Activated CD4-positive, CD25-positive, alpha-beta regulatory T cell (primary cell): ENCODE measurements at regions not wholly inside any gene's neighbourhood (a gene's known extent, or its start where the extent isn't known, plus 50 kb on each side); places are given as distances from the start of the nearest gene placed in this dataset.
"Not testable (repeated sequence)": the region's sequence is repeated elsewhere in the genome, so short reads cannot be mapped to it uniquely, and the experiment has no call there.

Source experiments
- DNase-seq, 4 experiments: peaks; one replicate each; lab custom pipeline; 2025; lab: John Stamatoyannopoulos, UW

- DNase-seq, result no peak
Measured at GRCh38 chr1:234920136-234920842, 208.3 kb downstream of the TOMM20 start.

DNA sequence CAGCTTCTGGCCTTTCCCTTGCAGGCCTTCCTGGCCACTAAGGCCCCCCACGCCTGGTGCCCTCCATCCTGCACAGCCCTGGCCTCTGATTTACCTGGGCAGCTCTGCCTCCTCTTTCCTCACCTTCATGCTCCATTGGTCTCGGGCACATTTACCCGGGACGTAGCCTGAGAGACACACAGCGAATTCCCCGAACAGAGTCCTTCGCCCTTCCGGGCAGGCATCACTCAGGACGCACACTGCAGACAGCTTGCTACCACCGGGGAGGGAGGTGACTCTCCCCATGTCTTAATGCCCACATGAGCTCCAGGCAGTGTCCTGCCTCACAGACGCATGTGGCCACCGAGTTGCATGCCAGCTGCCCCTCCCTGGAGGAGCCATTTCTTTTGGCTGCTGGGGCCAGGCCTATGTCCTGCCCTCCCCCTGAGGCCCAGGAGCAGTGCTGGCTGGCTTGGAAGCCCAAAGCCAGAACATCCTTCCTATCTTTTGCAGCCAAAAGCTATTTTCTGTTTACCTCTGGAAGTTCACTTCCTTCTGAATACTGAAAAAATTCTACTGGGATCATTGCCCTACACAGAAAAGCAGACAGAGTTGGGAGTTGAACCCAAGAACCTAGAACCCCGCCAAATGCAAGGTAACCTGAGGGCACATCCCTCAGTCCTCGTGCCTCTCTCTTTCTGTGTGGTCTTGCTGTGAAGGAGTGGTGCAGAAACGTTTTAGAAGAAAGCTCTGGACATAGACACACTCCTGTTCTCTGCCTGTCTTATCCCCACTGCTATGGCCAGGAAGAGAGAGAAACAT lies 209.5 kb downstream of the TOMM20 start:
- no peak for DNase-seq

DNA sequence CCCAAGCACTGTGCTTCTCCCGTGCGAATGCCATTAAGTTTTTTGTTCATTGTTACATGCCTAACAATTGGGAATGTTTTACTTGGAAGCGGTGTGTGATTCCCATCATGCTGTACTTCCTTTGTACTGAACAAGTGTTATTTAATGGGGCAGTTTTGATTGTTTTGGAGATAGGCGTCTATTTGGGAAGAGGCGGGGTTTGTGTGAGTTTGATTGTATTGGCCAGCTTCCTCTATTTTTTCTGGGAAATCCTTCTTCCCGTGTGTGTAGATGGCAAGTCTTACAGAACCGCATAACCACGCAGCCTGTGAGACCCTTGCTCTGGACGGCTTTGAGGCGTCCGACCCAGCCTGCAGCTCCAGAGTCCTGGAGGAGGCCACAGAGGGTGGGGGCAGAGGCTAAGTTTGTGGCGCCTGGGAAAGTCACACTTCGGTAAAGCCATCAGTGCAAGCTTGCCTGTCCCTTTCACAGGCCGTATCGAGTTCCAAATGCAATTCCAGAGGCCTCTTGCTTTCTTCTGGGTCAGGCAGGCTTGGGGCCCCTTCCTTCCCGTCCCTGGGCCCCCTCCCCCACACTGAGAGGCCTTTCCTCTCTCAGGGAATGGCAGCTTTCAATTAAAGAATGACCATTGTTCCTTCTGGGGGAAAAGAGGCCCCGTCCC lies 210.3 kb downstream of the TOMM20 start:
- no peak for DNase-seq

DNA sequence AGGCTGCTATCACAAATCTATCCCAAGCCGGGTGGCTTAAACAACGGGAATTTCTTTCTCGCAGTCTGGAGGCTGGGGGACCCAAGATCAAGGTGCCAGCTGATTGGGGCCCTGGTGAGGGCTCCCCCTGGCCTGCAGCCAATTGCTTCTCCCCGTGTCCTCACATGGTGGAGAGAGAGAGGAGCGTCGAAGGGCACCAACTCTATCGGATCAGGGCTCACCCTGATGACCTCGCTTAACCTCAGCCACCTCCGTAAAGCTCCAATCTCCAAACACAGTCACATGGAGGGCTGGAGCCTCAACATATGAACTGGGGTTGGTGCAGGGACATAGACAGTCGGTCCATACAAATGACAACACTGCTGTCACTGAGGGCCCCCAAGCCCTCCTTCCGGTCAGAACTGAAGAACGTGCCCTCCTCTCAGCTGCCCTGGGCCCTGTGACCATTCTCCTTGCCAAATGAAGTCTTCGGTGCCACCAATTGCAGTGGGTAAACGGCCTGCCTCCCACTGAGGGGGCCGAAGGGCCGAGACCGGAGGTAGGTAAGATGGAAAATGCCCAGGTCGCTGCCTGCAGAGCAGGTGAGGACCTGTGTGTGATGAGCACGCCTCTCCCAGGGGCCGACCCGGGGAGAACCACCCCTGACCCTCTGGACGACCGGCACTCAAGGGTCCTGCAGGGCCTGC lies 211.0 kb downstream of the TOMM20 start:
- DNase-seq, result no peak

- no peak for DNase-seq
Measured at GRCh38 chr1:234916840-234917239, 211.8 kb downstream of the TOMM20 start.

DNA sequence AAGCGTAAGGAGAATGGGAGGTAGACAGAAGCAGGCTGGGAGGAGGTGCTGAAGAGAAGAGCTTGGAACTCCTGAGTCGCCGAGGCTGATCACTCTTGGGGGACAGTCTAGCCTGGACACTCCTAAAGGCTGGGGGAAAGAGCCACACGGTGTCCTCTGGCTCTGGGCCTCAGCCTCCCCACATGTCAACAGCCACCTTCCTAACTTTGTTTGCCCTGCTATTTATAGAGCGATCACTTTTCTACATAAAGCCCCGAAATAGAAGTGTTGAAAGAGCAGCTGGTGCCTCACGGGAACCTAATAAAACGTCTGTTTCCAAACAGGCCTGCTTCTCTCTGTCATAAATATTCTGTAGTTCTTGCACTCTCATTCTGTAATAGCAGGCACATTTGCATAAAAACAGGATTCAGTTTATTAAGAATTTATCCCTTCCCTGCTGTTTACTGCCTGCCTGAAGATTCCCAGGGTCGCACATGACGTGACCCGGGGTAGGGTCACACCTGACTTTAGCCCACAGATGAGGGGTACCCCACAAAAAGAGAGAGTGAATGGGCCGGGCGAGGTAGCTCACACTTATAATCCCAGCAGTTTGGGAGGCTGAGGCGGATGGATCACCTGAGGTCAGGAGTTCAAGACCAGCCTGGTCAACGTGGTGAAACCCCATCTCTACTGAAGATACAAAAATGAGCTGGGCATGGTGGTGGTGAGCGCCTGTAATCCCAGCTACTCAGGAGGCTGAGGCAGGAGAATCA lies 212.5 kb downstream of the TOMM20 start:
- DNase-seq, result no peak

- no peak for DNase-seq
Measured at GRCh38 chr1:234914606-234915290, 213.9 kb downstream of the TOMM20 start.

GRCh38 chr1:234913771-234914170 lies 214.9 kb downstream of the TOMM20 start:
- DNase-seq, result no peak

GRCh38 chr1:234913278-234913649 lies 215.4 kb downstream of the TOMM20 start:
- no peak for DNase-seq

GRCh38 chr1:234912548-234913277 lies 215.9 kb downstream of the TOMM20 start:
- no peak for DNase-seq

DNA sequence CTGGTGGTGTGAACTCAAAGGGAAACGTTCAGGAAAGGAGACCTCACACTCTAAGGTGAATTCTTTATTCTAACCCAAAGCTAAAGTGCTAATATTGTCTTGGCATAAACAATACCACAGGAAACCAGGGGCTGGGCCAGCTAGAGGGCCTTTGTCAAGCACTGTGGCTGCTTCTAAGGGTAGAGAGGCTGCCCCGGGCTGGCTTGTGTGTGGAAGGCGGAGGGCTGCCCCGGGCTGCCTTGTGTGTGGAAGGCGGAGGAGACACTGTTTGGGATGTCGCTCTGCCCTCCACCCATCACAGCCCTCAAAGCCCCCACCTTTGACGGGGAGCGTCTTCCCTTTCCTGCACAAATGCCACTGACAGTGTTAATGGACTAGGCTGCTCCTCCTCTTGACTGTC lies 216.8 kb downstream of the TOMM20 start:
- no peak for DNase-seq

DNA sequence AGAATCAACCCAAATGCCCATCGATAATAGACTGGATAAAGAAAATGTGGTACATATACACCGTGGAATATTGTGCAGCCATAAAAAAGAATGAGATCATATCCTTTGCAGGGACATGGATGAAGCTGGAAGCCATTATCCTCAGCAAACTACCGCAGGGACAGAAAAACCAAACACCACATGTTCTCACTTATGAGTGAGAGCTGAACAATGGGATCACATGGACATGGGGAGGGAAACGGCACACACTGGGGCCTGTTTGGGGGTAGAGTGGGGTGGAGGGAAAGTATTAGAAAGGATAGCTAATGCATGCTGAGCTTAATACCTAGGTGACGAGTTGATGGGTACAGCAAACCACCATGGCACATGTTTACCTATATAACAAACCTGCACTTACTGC lies 217.5 kb downstream of the TOMM20 start:
- not testable (repeated sequence) for DNase-seq

GRCh38 chr1:234909851-234910250 lies 218.8 kb downstream of the TOMM20 start:
- no peak for DNase-seq

DNA sequence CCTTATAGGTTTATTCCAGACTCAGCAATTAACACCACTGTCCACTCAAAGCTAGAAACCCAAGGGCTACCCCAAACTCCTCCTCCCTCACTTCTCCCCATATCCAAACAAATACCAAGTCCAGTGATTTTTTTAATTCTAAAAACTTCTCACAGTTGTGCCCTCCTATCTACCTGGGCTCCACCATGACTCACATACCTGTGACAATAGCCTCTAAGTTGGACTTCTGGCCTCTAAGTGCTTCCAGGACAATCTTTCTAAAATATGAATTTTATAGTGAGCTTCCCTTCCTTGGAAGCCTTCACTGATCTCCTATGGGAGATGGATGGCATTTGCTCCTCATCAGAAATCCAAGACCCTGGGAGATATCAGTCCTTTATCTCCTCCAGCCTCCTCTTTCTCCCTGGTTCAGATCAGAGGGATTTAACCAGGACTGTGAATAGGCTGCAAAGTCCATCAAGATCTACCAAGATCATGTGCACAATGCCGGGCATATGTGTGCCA lies 219.3 kb downstream of the TOMM20 start:
- no peak for DNase-seq

GRCh38 chr1:234908571-234908970 lies 220.1 kb downstream of the TOMM20 start:
- DNase-seq, result no peak

DNA sequence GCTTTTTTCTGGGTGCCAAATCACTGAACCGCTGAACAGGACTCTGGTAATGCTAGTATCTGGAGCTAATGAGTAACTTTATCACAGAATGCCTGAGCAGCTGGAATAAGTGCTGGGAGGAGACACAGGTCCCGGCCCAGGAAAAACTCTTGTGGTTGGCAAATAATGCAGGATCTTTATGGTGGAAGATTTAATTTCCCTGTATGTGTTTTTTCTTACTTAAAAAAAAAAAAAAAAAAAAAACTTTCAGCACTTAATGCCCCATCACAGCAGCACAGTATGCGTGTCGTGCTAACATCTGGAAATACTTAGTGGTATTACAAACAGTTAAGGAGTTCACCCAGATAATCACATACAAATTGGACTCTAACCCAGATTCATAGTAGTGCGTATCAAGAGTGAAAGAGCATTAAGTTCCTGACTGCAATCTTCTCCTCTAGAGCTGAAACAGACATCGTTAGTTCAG lies 220.7 kb downstream of the TOMM20 start:
- no peak for DNase-seq

GRCh38 chr1:234907208-234907939 lies 221.3 kb downstream of the TOMM20 start:
- DNase-seq, result no peak

DNA sequence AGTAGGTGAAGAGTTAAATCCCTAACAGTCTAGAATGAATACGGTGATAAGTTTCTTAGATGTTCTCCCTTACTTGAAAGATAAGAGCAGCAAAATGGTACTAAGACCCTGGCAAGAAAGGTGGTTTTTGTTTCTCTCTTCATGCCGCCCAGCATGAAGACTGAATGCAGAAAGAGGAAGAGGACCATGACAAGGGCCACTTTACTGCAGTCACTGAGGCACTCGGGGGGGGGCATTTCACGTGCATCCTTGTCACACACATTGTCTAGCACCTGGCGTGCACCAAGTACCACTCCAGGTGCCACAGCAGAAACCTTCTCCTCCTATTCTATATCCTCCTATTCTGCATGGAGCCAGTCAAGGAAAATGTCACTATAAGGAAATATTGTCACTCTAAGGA lies 222.0 kb downstream of the TOMM20 start:
- no peak for DNase-seq

DNA sequence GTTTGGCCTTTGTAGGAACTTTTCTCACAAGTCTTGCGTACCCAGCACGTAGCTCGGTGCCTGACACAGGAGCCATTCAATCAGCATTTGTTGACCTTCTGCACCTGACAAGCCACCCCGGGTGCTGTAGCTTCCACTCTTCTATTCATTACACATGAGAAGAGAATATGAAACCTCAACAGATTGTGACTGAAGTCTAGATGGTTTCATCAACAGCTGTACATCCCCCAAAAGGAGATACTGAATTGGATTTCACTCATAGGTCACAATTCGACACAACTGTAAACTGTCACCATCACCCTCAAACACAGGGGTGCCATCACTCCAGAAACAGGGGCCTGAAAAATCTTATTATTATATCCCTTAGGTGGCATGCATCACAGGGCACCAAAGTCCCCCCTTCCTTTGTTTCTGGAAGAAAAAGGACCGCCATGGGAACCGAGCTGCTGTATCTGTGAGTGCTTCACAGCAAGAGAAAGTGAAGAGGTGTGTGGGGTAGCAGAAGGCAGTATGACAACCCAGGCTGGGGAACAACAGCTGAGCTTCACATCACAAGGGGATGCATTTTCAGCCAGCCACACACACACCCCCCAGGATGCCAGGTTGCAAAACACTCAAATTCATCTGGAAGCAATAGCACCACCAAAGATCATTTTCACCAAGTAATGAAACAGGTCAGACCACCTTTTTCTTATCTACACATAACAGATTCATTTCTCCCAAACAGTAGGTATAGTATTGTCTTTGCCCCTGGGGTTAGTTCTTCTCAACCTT lies 225.7 kb downstream of the TOMM20 start:
- no peak for DNase-seq
